AG09319 (cell line): ENCODE measurements at regions not wholly inside any gene's neighbourhood (a gene's known extent, or its start where the extent isn't known, plus 50 kb on each side); places are given as distances from the start of the nearest gene placed in this dataset.

Experiments used
- DNase-seq: peaks from one replicate; pipeline ENCODE4 v3.0.0-alpha.2; 2010; ENCODE audit warnings: low read depth; ENCODE audit errors: extremely low read depth
- CTCF ChIP-seq: IDR thresholded peaks from 2 replicates; pipeline ENCODE4 v1.5.1; 2011; ENCODE audit warnings: low read depth, mild to moderate bottlenecking, inconsistent platforms, low read length, moderate library complexity

GRCh38 chr12:88801227-88802095, 221.2 kb upstream of the KITLG start:
- TF ChIP-seq CTCF = no peak
- DNase-seq = no peak

DNA sequence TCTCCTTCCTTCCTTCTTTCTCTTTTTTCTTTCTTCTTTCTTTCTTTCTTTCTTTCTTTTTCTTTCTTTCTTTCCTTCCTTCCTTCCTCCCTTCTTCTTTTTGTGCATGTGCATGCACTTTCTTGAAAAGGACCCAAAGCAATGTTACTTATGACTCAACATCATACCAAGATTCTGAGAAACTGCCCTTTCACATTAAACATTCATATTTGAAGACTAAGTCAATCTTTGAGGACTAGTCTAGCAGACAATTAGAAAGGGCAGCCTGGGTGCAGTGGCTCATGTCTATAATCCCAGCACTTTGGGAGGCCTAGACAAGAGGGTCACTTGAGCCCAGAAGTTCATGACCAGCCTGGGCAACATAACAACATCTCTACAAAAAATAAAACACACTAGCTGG, 212.8 kb upstream of the KITLG start:
- no peak for DNase-seq
- no peak for TF ChIP-seq CTCF

DNA sequence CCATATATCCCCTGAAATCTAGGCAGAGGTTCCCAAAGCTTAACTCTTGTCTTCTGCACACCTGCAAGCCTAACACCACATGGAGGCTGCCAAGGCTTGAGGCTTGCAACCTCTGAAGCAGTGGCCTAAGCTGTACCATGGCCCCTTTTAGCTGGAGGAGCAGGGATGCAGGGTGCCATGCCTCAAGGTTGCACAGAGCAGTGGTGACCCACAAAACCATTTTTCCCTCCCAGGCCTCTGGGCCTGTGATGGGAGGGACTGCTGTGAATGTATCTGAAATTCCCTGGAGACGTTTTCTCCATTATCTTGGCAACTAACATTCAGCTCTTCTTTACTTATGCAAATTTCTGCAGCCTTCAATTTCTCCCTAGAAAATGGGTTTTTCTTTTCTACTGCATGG, 210.0 kb upstream of the KITLG start:
- no peak for TF ChIP-seq CTCF

GRCh38 chr12:88784166-88784565, 203.9 kb upstream of the KITLG start:
- DNase-seq = no peak
- TF ChIP-seq CTCF = no peak

More for the DNA sequence above, 210.0 kb upstream of the KITLG start:
- no peak for DNase-seq

- no peak for TF ChIP-seq CTCF
- no peak for DNase-seq
Measured at GRCh38 chr12:88782351-88782750, 202.1 kb upstream of the KITLG start.

DNA sequence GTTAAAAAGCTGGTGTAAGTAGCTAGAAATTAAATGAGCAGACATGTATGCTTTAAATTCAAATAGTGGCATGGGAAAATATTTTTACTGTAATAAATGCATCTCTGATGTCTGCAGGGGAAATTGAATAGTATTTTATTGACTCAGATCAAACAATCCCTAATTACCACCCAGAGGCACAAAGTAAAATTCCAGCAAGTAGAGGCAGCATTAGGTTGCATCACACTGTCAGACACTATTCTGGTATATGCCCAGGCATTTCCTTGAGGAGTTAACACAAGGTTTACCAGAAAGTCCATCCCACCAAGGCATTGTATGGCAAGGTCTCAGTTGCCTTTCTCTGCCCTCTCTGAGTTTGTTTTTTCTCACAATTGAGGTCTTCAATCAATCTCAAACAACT, 201.6 kb upstream of the KITLG start:
- peak; percentile 4 for DNase-seq
- TF ChIP-seq CTCF = no peak

DNA sequence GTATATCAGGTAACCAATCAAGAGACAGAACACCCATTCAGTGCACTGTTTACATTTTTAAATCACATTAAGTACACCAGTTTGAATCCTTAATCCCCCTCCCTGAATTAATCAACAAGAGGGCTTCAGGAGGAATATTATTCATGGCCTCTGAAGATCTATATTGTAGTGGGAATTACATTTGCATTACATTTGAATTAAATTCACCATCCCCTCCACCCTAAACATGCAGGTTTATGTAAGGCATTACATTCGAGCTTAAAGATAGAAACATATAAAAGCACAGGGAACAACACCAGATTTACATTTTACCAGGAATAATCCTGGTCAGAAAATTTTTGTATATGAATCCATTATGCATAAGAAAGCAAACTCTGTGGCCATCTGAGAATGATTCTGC, 197.8 kb upstream of the KITLG start:
- no peak for TF ChIP-seq CTCF
- DNase-seq = no peak
